Right lobe of liver (tissue), 4 donors: ENCODE measurements at regions not wholly inside any gene's neighbourhood (a gene's known extent, or its start where the extent isn't known, plus 50 kb on each side); places are given as distances from the start of the nearest gene placed in this dataset.

ENCODE experiments used
- CTCF ChIP-seq, 4 donors: fragments of 200-600 bp in 3 of 4; fragments of 450-650 bp in 1 of 4; IDR thresholded peaks; one replicate each; pipeline versions ENCODE4 v1.5.1 to v1.8.0; 2016 to 2022; ENCODE audit warnings: antibody characterized with exemption in 4 of 4, mild to moderate bottlenecking in 2 of 4
- POLR2A ChIP-seq: fragments of 450-650 bp; IDR thresholded peaks from one replicate; pipeline ENCODE4 v1.6.1; 2017; ENCODE audit warnings: antibody characterized with exemption, mild to moderate bottlenecking
- donor health status: DM: no; HTN: no; CAD: no.
- donor health status: DM: no; HTN: no; CAD: no.
- donor health status: DM: no; HTN: yes; CAD: no.

- TF ChIP-seq CTCF (IDR thresholded peaks at IDR 0.05) (no peak), POLR2A (no peak)
Measured at GRCh38 chr13:99630269-99630898, 129.1 kb downstream of the TM9SF2 start.
